WTC11 (cell line): ENCODE measurements at regions not wholly inside any gene's neighbourhood (a gene's known extent, or its start where the extent isn't known, plus 50 kb on each side); places are given as distances from the start of the nearest gene placed in this dataset.

Experiments
- ATAC-seq: fragments of 200-7000 bp; cut with Tn5 transposase; 2 replicates; pipeline ENCODE4 v1.10.0; 2021; ENCODE audit warnings: mild to moderate bottlenecking, moderate library complexity
- CTCF ChIA-PET: fragments of 300-600 bp; sonication (Branson Sonifier 250); formaldehyde crosslinking; loops from one replicate; lab custom pipeline; 2021; ENCODE audit warnings: antibody characterized with exemption; lab: Charles Lee
- POLR2A ChIA-PET: fragments of 350-600 bp; sonication (Branson Sonifier 250); formaldehyde crosslinking; loops from one replicate; lab custom pipeline; 2021; ENCODE audit warnings: antibody characterized with exemption; lab: Charles Lee
- DNase-seq: peaks from one replicate; pipeline ENCODE4 v3.0.0; 2021; ENCODE audit warnings: low spot score
- H3K27ac Mint-ChIP-seq: 2 replicates; pipeline ENCODE4 v1.8.0; 2021; ENCODE audit warnings: mixed read lengths
- H3K27me3 Mint-ChIP-seq: 2 replicates; pipeline ENCODE4 v1.8.0; 2021; ENCODE audit warnings: low read depth, mild to moderate bottlenecking, moderate library complexity, mixed read lengths
- H3K36me3 Mint-ChIP-seq: 2 replicates; pipeline ENCODE4 v1.8.0; 2021; ENCODE audit warnings: mixed read lengths
- H3K4me1 Mint-ChIP-seq: 2 replicates; pipeline ENCODE4 v1.8.0; 2022; ENCODE audit warnings: mixed read lengths
- H3K4me3 Mint-ChIP-seq: 2 replicates; pipeline ENCODE4 v1.8.0; 2021; ENCODE audit warnings: mild to moderate bottlenecking, moderate library complexity, mixed read lengths
- H3K9me3 Mint-ChIP-seq: 2 replicates; pipeline ENCODE4 v1.8.0; 2021; ENCODE audit warnings: mixed read lengths
- FOXJ3 ChIP-seq: sonication (generic); formaldehyde crosslinking; IDR thresholded peaks from 2 replicates; pipeline ENCODE4 v1.9.0; 2021; ENCODE audit warnings: missing genetic modification reagents, mild to moderate bottlenecking, borderline replicate concordance
- NFYB ChIP-seq: sonication (generic); formaldehyde crosslinking; conservative IDR thresholded peaks from 2 replicates; pipeline ENCODE4 v1.8.0; 2022; ENCODE audit warnings: low read depth, missing genetic modification reagents
- NR2C2 ChIP-seq: sonication (generic); formaldehyde crosslinking; IDR thresholded peaks from 2 replicates; pipeline ENCODE4 v1.8.0; 2022; ENCODE audit warnings: mild to moderate bottlenecking, missing genetic modification reagents
- PRRX2 ChIP-seq: fragments of 250-450 bp; sonication (Bioruptor Pico); IDR thresholded peaks from 2 replicates; pipeline ENCODE4 v1.8.0; 2021; ENCODE audit warnings: mild to moderate bottlenecking
- RORB ChIP-seq: fragments of 250-450 bp; sonication (Bioruptor Pico); IDR thresholded peaks from 2 replicates; pipeline ENCODE4 v1.9.0; 2021; ENCODE audit warnings: mild to moderate bottlenecking
- SMAD4 ChIP-seq: sonication (generic); formaldehyde crosslinking; IDR thresholded peaks from 2 replicates; pipeline ENCODE4 v1.8.0; 2022; ENCODE audit warnings: mild to moderate bottlenecking, missing genetic modification reagents
- TEAD4 ChIP-seq: sonication (generic); formaldehyde crosslinking; IDR thresholded peaks from 2 replicates; pipeline ENCODE4 v1.8.0; 2022; ENCODE audit warnings: mild to moderate bottlenecking, missing genetic modification reagents
- ZBTB21 ChIP-seq: sonication (generic); formaldehyde crosslinking; IDR thresholded peaks from 2 replicates; pipeline ENCODE4 v1.8.1; 2023; ENCODE audit warnings: mild to moderate bottlenecking, missing genetic modification reagents, borderline replicate concordance
- ZNF219 ChIP-seq: sonication (generic); formaldehyde crosslinking; IDR thresholded peaks from 2 replicates; pipeline ENCODE4 v1.8.0; 2023; ENCODE audit warnings: missing genetic modification reagents, mild to moderate bottlenecking, borderline replicate concordance
- ZNF317 ChIP-seq: sonication (generic); formaldehyde crosslinking; IDR thresholded peaks from 2 replicates; pipeline ENCODE4 v1.8.1; 2023; ENCODE audit warnings: low read depth, mild to moderate bottlenecking, moderate library complexity, missing genetic modification reagents, borderline replicate concordance
- ZNF423 ChIP-seq: fragments of 250-450 bp; sonication (Bioruptor Pico); IDR thresholded peaks from 2 replicates; pipeline ENCODE4 v2.1.2; 2022; ENCODE audit warnings: mild to moderate bottlenecking, moderate library complexity
- TF ChIP-seq, protein P1 (sequence below): sonication (generic); formaldehyde crosslinking; IDR thresholded peaks from 2 replicates; pipeline ENCODE4 v1.8.1; 2023; ENCODE audit warnings: mild to moderate bottlenecking, moderate library complexity, missing genetic modification reagents
- TF ChIP-seq, protein P2 (sequence below): fragments of 250-450 bp; sonication (Bioruptor Pico); IDR thresholded peaks from 2 replicates; pipeline ENCODE4 v1.8.0; 2021; ENCODE audit warnings: mild to moderate bottlenecking
- TF ChIP-seq, protein P3 (sequence below): fragments of 250-450 bp; sonication (Bioruptor Pico); IDR thresholded peaks from 2 replicates; pipeline ENCODE4 v1.9.0; 2021; ENCODE audit warnings: mild to moderate bottlenecking, borderline replicate concordance
- TF ChIP-seq, protein P4 (sequence below): sonication (generic); formaldehyde crosslinking; IDR thresholded peaks from 2 replicates; pipeline ENCODE4 v1.8.1; 2023; ENCODE audit warnings: mild to moderate bottlenecking, missing genetic modification reagents, moderate library complexity
- TF ChIP-seq, protein P5 (sequence below): sonication (generic); formaldehyde crosslinking; IDR thresholded peaks from 2 replicates; pipeline ENCODE4 v1.8.1; 2022; ENCODE audit warnings: missing genetic modification reagents, borderline replicate concordance
- TF ChIP-seq, protein P6 (sequence below): sonication (generic); formaldehyde crosslinking; conservative IDR thresholded peaks from 2 replicates; pipeline ENCODE4 v1.8.1; 2022; ENCODE audit warnings: mild to moderate bottlenecking, missing genetic modification reagents

DNA sequence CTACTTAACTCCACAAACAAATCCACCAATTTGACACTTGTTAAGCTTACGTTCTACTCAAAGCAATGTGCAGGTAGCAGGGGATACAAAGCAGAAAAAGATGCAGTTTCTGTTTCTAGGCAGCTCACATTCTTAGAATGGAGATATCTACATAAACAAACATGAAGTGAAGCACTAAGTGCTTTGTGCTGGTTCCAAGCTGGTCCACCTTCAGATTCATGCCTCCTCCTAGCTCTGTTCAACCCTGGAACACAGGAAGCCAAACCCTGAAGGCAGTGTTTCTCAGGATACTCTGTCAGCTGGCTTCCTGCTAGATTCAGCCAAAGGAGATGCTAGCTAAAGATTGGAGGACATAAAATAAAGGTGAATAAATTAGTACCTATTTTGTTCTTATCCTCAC is 55.3 kb upstream of the NOL4 start:
- DNase-seq, result no peak
- Mint-ChIP-seq H3K36me3 (no peaks in the 10 kb centered on the region), H3K27ac (no peak overlapping the region; the same call in 1 of the 2 replicates), H3K4me3 (no peak overlapping the region), H3K27me3 (no peaks in the 10 kb centered on the region), H3K9me3 (no peaks in the 10 kb centered on the region), H3K4me1 (peaks cover 8% of the 10 kb centered on the region)
- ChIA-PET POLR2A (no interaction called here), CTCF (interaction anchor here (1.0 to 1.7 kb wide), 4 partner anchors 55 to 381 kb away, joined by 5 to 8 read pairs (median 7); partner anchors contain the start of gene NOL4)
- TF ChIP-seq NR2C2 (no peak), ZNF219 (no peak), FOXJ3 (CRISPR knock-in tag) (no peak), ZNF317 (CRISPR knock-in tag) (no peak), PRRX2 (no peak), SMAD4 (CRISPR knock-in tag) (no peak), ZNF423 (no peak)
- TF ChIP-seq, protein P1, sequence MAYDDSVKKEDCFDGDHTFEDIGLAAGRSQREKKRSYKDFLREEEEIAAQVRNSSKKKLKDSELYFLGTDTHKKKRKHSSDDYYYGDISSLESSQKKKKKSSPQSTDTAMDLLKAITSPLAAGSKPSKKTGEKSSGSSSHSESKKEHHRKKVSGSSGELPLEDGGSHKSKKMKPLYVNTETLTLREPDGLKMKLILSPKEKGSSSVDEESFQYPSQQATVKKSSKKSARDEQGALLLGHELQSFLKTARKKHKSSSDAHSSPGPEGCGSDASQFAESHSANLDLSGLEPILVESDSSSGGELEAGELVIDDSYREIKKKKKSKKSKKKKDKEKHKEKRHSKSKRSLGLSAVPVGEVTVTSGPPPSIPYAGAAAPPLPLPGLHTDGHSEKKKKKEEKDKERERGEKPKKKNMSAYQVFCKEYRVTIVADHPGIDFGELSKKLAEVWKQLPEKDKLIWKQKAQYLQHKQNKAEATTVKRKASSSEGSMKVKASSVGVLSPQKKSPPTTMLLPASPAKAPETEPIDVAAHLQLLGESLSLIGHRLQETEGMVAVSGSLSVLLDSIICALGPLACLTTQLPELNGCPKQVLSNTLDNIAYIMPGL (CRISPR knock-in tag), result no peak
- TF ChIP-seq, protein P2, sequence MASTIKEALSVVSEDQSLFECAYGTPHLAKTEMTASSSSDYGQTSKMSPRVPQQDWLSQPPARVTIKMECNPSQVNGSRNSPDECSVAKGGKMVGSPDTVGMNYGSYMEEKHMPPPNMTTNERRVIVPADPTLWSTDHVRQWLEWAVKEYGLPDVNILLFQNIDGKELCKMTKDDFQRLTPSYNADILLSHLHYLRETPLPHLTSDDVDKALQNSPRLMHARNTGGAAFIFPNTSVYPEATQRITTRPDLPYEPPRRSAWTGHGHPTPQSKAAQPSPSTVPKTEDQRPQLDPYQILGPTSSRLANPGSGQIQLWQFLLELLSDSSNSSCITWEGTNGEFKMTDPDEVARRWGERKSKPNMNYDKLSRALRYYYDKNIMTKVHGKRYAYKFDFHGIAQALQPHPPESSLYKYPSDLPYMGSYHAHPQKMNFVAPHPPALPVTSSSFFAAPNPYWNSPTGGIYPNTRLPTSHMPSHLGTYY, result no peak
- TF ChIP-seq, protein P3, sequence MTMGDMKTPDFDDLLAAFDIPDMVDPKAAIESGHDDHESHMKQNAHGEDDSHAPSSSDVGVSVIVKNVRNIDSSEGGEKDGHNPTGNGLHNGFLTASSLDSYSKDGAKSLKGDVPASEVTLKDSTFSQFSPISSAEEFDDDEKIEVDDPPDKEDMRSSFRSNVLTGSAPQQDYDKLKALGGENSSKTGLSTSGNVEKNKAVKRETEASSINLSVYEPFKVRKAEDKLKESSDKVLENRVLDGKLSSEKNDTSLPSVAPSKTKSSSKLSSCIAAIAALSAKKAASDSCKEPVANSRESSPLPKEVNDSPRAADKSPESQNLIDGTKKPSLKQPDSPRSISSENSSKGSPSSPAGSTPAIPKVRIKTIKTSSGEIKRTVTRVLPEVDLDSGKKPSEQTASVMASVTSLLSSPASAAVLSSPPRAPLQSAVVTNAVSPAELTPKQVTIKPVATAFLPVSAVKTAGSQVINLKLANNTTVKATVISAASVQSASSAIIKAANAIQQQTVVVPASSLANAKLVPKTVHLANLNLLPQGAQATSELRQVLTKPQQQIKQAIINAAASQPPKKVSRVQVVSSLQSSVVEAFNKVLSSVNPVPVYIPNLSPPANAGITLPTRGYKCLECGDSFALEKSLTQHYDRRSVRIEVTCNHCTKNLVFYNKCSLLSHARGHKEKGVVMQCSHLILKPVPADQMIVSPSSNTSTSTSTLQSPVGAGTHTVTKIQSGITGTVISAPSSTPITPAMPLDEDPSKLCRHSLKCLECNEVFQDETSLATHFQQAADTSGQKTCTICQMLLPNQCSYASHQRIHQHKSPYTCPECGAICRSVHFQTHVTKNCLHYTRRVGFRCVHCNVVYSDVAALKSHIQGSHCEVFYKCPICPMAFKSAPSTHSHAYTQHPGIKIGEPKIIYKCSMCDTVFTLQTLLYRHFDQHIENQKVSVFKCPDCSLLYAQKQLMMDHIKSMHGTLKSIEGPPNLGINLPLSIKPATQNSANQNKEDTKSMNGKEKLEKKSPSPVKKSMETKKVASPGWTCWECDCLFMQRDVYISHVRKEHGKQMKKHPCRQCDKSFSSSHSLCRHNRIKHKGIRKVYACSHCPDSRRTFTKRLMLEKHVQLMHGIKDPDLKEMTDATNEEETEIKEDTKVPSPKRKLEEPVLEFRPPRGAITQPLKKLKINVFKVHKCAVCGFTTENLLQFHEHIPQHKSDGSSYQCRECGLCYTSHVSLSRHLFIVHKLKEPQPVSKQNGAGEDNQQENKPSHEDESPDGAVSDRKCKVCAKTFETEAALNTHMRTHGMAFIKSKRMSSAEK (CRISPR knock-in tag), result no peak
- TF ChIP-seq, protein P4, sequence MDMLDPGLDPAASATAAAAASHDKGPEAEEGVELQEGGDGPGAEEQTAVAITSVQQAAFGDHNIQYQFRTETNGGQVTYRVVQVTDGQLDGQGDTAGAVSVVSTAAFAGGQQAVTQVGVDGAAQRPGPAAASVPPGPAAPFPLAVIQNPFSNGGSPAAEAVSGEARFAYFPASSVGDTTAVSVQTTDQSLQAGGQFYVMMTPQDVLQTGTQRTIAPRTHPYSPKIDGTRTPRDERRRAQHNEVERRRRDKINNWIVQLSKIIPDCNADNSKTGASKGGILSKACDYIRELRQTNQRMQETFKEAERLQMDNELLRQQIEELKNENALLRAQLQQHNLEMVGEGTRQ, result no peak
- TF ChIP-seq, protein P5, sequence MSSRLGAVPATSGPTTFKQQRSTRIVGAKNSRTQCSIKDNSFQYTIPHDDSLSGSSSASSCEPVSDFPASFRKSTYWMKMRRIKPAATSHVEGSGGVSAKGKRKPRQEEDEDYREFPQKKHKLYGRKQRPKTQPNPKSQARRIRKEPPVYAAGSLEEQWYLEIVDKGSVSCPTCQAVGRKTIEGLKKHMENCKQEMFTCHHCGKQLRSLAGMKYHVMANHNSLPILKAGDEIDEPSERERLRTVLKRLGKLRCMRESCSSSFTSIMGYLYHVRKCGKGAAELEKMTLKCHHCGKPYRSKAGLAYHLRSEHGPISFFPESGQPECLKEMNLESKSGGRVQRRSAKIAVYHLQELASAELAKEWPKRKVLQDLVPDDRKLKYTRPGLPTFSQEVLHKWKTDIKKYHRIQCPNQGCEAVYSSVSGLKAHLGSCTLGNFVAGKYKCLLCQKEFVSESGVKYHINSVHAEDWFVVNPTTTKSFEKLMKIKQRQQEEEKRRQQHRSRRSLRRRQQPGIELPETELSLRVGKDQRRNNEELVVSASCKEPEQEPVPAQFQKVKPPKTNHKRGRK (CRISPR knock-in tag), result no peak
- peak; percentile 69 for ATAC-seq

DNA sequence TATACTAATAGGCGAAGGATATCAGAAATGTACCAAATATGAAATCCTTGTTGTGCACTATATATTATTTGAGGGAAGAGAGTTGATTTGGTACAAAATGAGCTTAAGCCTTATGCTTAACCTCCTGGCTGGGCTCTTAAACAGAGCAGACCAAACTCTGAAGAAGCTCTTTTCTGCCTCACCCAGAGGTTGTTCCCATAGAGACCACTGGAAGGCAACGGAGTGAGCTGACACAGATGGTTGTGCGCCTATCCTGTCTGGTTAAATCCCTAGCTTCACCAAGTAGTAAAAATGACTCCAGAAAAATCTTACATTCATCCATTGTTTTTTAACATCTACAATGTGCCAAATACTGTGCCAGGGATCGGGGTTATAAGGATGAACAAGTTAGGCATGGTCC is 55.9 kb upstream of the NOL4 start:
- Mint-ChIP-seq H3K4me1 (peaks cover 8% of the 10 kb centered on the region), H3K27me3 (no peaks in the 10 kb centered on the region), H3K9me3 (no peaks in the 10 kb centered on the region), H3K27ac (no peak overlapping the region), H3K4me3 (no peak overlapping the region), H3K36me3 (no peaks in the 10 kb centered on the region)
- TF ChIP-seq ZBTB21 (no peak), RORB (CRISPR knock-in tag) (no peak), TEAD4 (no peak), NFYB (CRISPR knock-in tag) (no peak)
- TF ChIP-seq, protein P6, sequence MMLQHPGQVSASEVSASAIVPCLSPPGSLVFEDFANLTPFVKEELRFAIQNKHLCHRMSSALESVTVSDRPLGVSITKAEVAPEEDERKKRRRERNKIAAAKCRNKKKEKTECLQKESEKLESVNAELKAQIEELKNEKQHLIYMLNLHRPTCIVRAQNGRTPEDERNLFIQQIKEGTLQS, result no peak
- CTCF ChIA-PET, result interaction anchor here (1.0 to 1.7 kb wide), 4 partner anchors 55 to 381 kb away, joined by 5 to 8 read pairs (median 7); partner anchors contain the start of gene NOL4
- DNase-seq (no peak), ATAC-seq (peak; percentile 67)
- POLR2A ChIA-PET, result no interaction called here
